H1 (cell line): ENCODE measurements at regions not wholly inside any gene's neighbourhood (a gene's known extent, or its start where the extent isn't known, plus 50 kb on each side); places are given as distances from the start of the nearest gene placed in this dataset.

Experiments used
- CTCF ChIA-PET: fragments of 300-600 bp; sonication (Branson Sonifier 250); formaldehyde crosslinking; loops from one replicate; lab custom pipeline; 2021; ENCODE audit not compliant: partially characterized antibody; lab: Charles Lee
- POLR2A ChIA-PET: fragments of 300-600 bp; sonication (Branson Sonifier 250); formaldehyde crosslinking; loops from one replicate; lab custom pipeline; 2021; ENCODE audit warnings: inconsistent platforms; ENCODE audit not compliant: partially characterized antibody; lab: Charles Lee
- DNase-seq, 2 experiments: peaks; one replicate each; pipeline versions ENCODE4 v3.0.0 to v3.0.0-alpha.2; 2010 to 2022; ENCODE audit warnings: low spot score in 2 of 2, low read depth in 1 of 2, mixed read lengths in 1 of 2
- FAIRE-seq: peaks from 2 replicates; lab custom pipeline; 2011; peaks lifted over from hg19 to GRCh38; lab: Jason Lieb, UNC
- H2AFZ ChIP-seq: 2 replicates; pipeline ENCODE4 v1.8.1; 2012; ENCODE audit warnings: low read length, inconsistent platforms
- H2AK5ac ChIP-seq: 2 replicates; pipeline ENCODE4 v1.6.1; 2013; ENCODE audit warnings: low read depth, low read length
- H2BK120ac ChIP-seq: replicated peaks from 2 replicates; pipeline ENCODE3; 2013; ENCODE audit warnings: low read depth, low read length, inconsistent platforms
- H2BK12ac ChIP-seq: 2 replicates; pipeline ENCODE4 v1.6.1; 2013; ENCODE audit warnings: low read depth, low read length
- H2BK15ac ChIP-seq: 2 replicates; pipeline ENCODE4 v1.6.1; 2013; ENCODE audit warnings: low read length
- H2BK20ac ChIP-seq: 2 replicates; pipeline ENCODE4 v1.6.1; 2013; ENCODE audit warnings: low read length
- H2BK5ac ChIP-seq: 2 replicates; pipeline ENCODE4 v1.6.1; 2013; ENCODE audit warnings: low read depth, low read length
- H3K14ac ChIP-seq: 2 replicates; pipeline ENCODE4 v1.6.1; 2013; ENCODE audit warnings: inconsistent platforms; ENCODE audit not compliant: insufficient read length
- H3K18ac ChIP-seq: 2 replicates; pipeline ENCODE4 v1.6.1; 2013; ENCODE audit warnings: low read length; ENCODE audit errors: extremely low read depth
- H3K23ac ChIP-seq: 2 replicates; pipeline ENCODE4 v1.6.1; 2013; ENCODE audit warnings: inconsistent platforms; ENCODE audit not compliant: insufficient read length
- H3K23me2 ChIP-seq: 2 replicates; pipeline ENCODE4 v1.6.1; 2013; ENCODE audit warnings: low read depth, low read length
- H3K27ac ChIP-seq: 2 replicates; pipeline ENCODE4 v1.6.1; 2011; ENCODE audit warnings: low read depth, low read length, inconsistent platforms
- H3K27me3 ChIP-seq, 4 experiments: replicated peaks in 1 of 4; 1 replicate in 1 of 4; 2 replicates in 3 of 4; pipeline versions ENCODE4 v1.6.1 to v1.8.1; 2011 to 2013; ENCODE audit warnings: low read length in 3 of 4, mild to moderate bottlenecking in 3 of 4, inconsistent platforms in 2 of 4, mixed read lengths in 2 of 4, moderate library complexity in 1 of 4; ENCODE audit not compliant: control insufficient read depth in 3 of 4, insufficient read depth in 3 of 4; ENCODE audit errors: extremely low read depth in 1 of 4
- H3K36me3 ChIP-seq, 4 experiments: 2 replicates each; pipeline versions ENCODE4 v1.6.1 to v1.8.1; 2011 to 2013; ENCODE audit warnings: mild to moderate bottlenecking in 4 of 4, low read length in 3 of 4, moderate library complexity in 2 of 4, control low read depth in 1 of 4, inconsistent platforms in 1 of 4; ENCODE audit not compliant: insufficient read depth in 4 of 4, control insufficient read depth in 2 of 4
- H3K4ac ChIP-seq: replicated peaks from 2 replicates; pipeline ENCODE3; 2013; ENCODE audit warnings: low read length, low read depth, mixed read lengths, inconsistent platforms; ENCODE audit not compliant: insufficient read length
- H3K4me1 ChIP-seq, 4 experiments: replicated peaks in 1 of 4; 1 replicate in 1 of 4; 2 replicates in 3 of 4; pipeline versions ENCODE4 v1.6.1 to v1.8.1; 2011 to 2013; ENCODE audit warnings: low read length in 3 of 4, inconsistent platforms in 2 of 4, mixed read lengths in 1 of 4; ENCODE audit not compliant: insufficient read depth in 4 of 4, control insufficient read depth in 3 of 4
- H3K4me2 ChIP-seq, 2 experiments: 2 replicates each; pipeline versions ENCODE4 v1.6.1 to v1.8.1; 2011 to 2013; ENCODE audit warnings: low read depth in 2 of 2, low read length in 2 of 2, control low read depth in 1 of 2, inconsistent platforms in 1 of 2, mild to moderate bottlenecking in 1 of 2; ENCODE audit not compliant: insufficient read depth in 1 of 2
- H3K4me3 ChIP-seq, 4 experiments: fragments of 200-600, 300-600 bp in 1 of 4; sonication (generic), shearing (Covaris generic), sonication (Bioruptor Twin) in 1 of 4; 2 replicates each; pipeline versions ENCODE4 v1.5.1 to v1.8.1; 2011 to 2016; ENCODE audit warnings: low read length in 4 of 4, low read depth in 3 of 4, control low read depth in 2 of 4, inconsistent platforms in 2 of 4, mild to moderate bottlenecking in 2 of 4, mixed read lengths in 1 of 4, moderate library complexity in 1 of 4; ENCODE audit not compliant: insufficient read depth in 2 of 4; ENCODE audit errors: extremely low read depth in 1 of 4
- H3K56ac ChIP-seq: replicated peaks from 2 replicates; pipeline ENCODE3; 2013; ENCODE audit warnings: low read depth, mild to moderate bottlenecking, mixed read lengths, low read length, inconsistent platforms; ENCODE audit not compliant: insufficient read length
- H3K79me1 ChIP-seq: 2 replicates; pipeline ENCODE4 v1.6.1; 2013; ENCODE audit warnings: low read depth, low read length, control low read depth
- H3K79me2 ChIP-seq, 2 experiments: 2 replicates each; pipeline versions ENCODE4 v1.6.1 to v1.8.1; 2012 to 2013; ENCODE audit warnings: low read length in 2 of 2, mild to moderate bottlenecking in 2 of 2, inconsistent platforms in 1 of 2; ENCODE audit not compliant: insufficient read depth in 2 of 2, control insufficient read depth in 1 of 2
- H3K9ac ChIP-seq, 4 experiments: replicated peaks in 1 of 4; 1 replicate in 1 of 4; 2 replicates in 3 of 4; pipeline versions ENCODE4 v1.6.1 to v1.8.1; 2011 to 2013; ENCODE audit warnings: low read depth in 3 of 4, low read length in 3 of 4, control low read depth in 2 of 4, mild to moderate bottlenecking in 2 of 4, moderate library complexity in 2 of 4, inconsistent platforms in 1 of 4; ENCODE audit errors: extremely low read depth in 1 of 4
- H3K9me3 ChIP-seq, 2 experiments: 2 replicates each; pipeline versions ENCODE4 v1.6.1 to v1.8.1; 2012 to 2013; ENCODE audit warnings: mild to moderate bottlenecking in 2 of 2, moderate library complexity in 2 of 2, control low read depth in 1 of 2, inconsistent platforms in 1 of 2, low read depth in 1 of 2, low read length in 1 of 2, mixed read lengths in 1 of 2; ENCODE audit not compliant: insufficient read depth in 2 of 2
- H4K20me1 ChIP-seq, 2 experiments: replicated peaks in 1 of 2; 2 replicates each; pipeline versions ENCODE3 to v1.8.1; 2011 to 2013; ENCODE audit warnings: inconsistent platforms in 2 of 2, low read length in 2 of 2, mild to moderate bottlenecking in 1 of 2; ENCODE audit not compliant: insufficient read depth in 2 of 2, control insufficient read depth in 1 of 2
- H4K5ac ChIP-seq: 2 replicates; pipeline ENCODE4 v1.6.1; 2013; ENCODE audit warnings: low read length, low read depth, mixed read lengths, inconsistent platforms; ENCODE audit not compliant: insufficient read length
- H4K8ac ChIP-seq: 2 replicates; pipeline ENCODE4 v1.8.0; 2013; ENCODE audit warnings: mild to moderate bottlenecking, moderate library complexity, low read length, inconsistent platforms; ENCODE audit not compliant: insufficient read depth; ENCODE audit errors: extremely low read depth
- H4K91ac ChIP-seq: replicated peaks from 2 replicates; pipeline ENCODE3; 2013; ENCODE audit warnings: low read length, mixed read lengths, inconsistent platforms; ENCODE audit not compliant: insufficient read length
- RXRA ChIP-seq: IDR thresholded peaks from 2 replicates; pipeline ENCODE4 v1.6.1; 2011; ENCODE audit warnings: low read depth, mild to moderate bottlenecking, low read length, moderate library complexity; ENCODE audit not compliant: insufficient read depth
- SIRT6 ChIP-seq: IDR thresholded peaks from one replicate; pipeline ENCODE4 v1.7.1; 2012; ENCODE audit warnings: low read length, inconsistent platforms
- TAF1 ChIP-seq: IDR thresholded peaks from 2 replicates; pipeline ENCODE4 v1.6.1; 2011; ENCODE audit warnings: mild to moderate bottlenecking, low read depth, low read length
- WGBS, 2 experiments: shearing (Covaris generic) in 1 of 2; methylation state at CpG; one replicate each; pipeline versions ENCODE4 v1.1.6 to v1.1.7; 2013 to 2015; ENCODE audit warnings: low lambda C conversion rate in 2 of 2, mixed read lengths in 2 of 2, inconsistent platforms in 1 of 2, low coverage in 1 of 2, missing lambda C conversion rate in 1 of 2; ENCODE audit not compliant: insufficient replicate concordance in 2 of 2, insufficient coverage in 1 of 2, insufficient read length in 1 of 2; ENCODE audit errors: extremely low coverage in 1 of 2, missing lambda C conversion rate in 1 of 2; 5-methylcytosine and 5-hydroxymethylcytosine counted together

DNA sequence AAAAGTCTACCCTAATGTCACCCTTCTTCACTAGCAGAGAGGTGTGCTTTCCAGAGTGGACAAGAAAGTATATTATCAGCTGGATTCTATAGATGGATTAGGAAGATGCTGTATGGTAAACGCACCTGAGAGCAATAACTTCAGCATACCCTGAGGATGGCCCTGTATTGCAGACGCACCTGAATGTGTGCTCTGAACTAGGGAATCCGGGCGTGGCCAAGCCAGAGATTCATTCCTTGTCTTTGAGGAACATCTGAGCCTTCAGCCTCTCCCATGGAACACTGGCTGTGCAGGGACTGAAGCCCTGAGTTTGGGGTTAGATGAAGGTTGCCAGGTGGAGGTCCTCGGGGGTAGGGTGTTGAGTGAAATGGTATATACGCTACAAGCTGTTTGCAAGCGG is 66.2 kb upstream of the NFE2L3 start:
- H2BK120ac ChIP-seq = no peak overlapping the region
- no peaks in the 10 kb centered on the region for H4K20me1 ChIP-seq
- H3K14ac ChIP-seq = no peak overlapping the region
- no peak overlapping the region for H3K9ac ChIP-seq
- H4K5ac ChIP-seq = no peak overlapping the region
- no peak overlapping the region for H3K18ac ChIP-seq
- H3K4me1 ChIP-seq = peaks cover 1 to 10% (median 2%) of the 10 kb centered on the region in 4 experiments; a peak in 3 of 7 replicates
- WGBS, 2 experiments = 88% methylated on average over 7 of the region's 7 CpGs; no CpG with 5 or more reads in 1 of the 2 experiments
- no peaks in the 10 kb centered on the region for H3K27me3 ChIP-seq
- ChIA-PET CTCF (interaction anchor here (0.5 to 2.4 kb wide), 9 partner anchors 15 to 787 kb away, joined by 3 to 9 read pairs (median 4); no protein-coding TSS in a partner anchor), POLR2A (interaction anchor here (0.7 to 18.1 kb wide), 4 partner anchors 8 to 231 kb away, joined by 3 to 230 read pairs (median 32); partner anchors contain the start of genes CBX3 and HNRNPA2B1)
- no peak overlapping the region for H2BK5ac ChIP-seq
- no peak overlapping the region for H2BK15ac ChIP-seq
- no peaks in the 10 kb centered on the region for H3K23me2 ChIP-seq
- H4K91ac ChIP-seq = no peak overlapping the region
- H3K4ac ChIP-seq = no peak overlapping the region
- no peaks in the 10 kb centered on the region for H3K79me2 ChIP-seq
- DNase-seq (no peak), FAIRE-seq (no peak)
- no peak overlapping the region for H3K56ac ChIP-seq
- no peak overlapping the region for H3K23ac ChIP-seq
- no peak overlapping the region for H4K8ac ChIP-seq
- H3K36me3 ChIP-seq = no peaks in the 10 kb centered on the region
- H3K4me3 ChIP-seq = no peak overlapping the region
- H3K79me1 ChIP-seq = no peaks in the 10 kb centered on the region
- no peak overlapping the region for H2BK12ac ChIP-seq
- no peak overlapping the region for H2AK5ac ChIP-seq
- no peak overlapping the region for H3K4me2 ChIP-seq
- no peak overlapping the region for H3K27ac ChIP-seq
- no peak overlapping the region for H2BK20ac ChIP-seq
- H2AFZ ChIP-seq = no peak overlapping the region
- H3K9me3 ChIP-seq = no peaks in the 10 kb centered on the region
- TF ChIP-seq TAF1 (no peak), RXRA (no peak), SIRT6 (no peak)
